Activated CD4-positive, alpha-beta T cell treated with anti-CD3 and anti-CD28 coated beads, Interleukin-2, Interleukin-4, amounts not matched to agents 100 ng/mL and 50 ng/mL, durations not matched to agents 16 hours and 8 hours (primary cell): ENCODE measurements at regions not wholly inside any gene's neighbourhood (a gene's known extent, or its start where the extent isn't known, plus 50 kb on each side); places are given as distances from the start of the nearest gene placed in this dataset.
"Not testable (repeated sequence)": the region's sequence is repeated elsewhere in the genome, so short reads cannot be mapped to it uniquely, and the experiment has no call there.

ENCODE experiments used
- DNase-seq: peaks from one replicate; pipeline ENCODE4 v3.0.0-alpha.2; 2020; ENCODE audit warnings: low spot score

GRCh38 chr16:31745098-31745497, 128.5 kb upstream of the ZNF267 start:
- DNase-seq: not testable (repeated sequence)

GRCh38 chr16:31745900-31746299, 127.7 kb upstream of the ZNF267 start:
- no peak for DNase-seq

- no peak for DNase-seq
Observed at GRCh38 chr16:31754998-31755615, 118.5 kb upstream of the ZNF267 start.

- no peak for DNase-seq
Observed at GRCh38 chr16:31764103-31764502, 109.5 kb upstream of the ZNF267 start.

- DNase-seq: no peak
Observed at GRCh38 chr16:31767267-31767666, 106.3 kb upstream of the ZNF267 start.

GRCh38 chr16:31780342-31780741, 93.3 kb upstream of the ZNF267 start:
- DNase-seq: no peak

- DNase-seq: no peak
Observed at GRCh38 chr16:31785126-31785525, 88.5 kb upstream of the ZNF267 start.

GRCh38 chr16:31807086-31807485, 66.5 kb upstream of the ZNF267 start:
- no peak for DNase-seq

- DNase-seq: no peak
Observed at GRCh38 chr16:31810863-31811262, 62.7 kb upstream of the ZNF267 start.

GRCh38 chr16:31816141-31816540, 57.5 kb upstream of the ZNF267 start:
- DNase-seq: not testable (repeated sequence)

- no peak for DNase-seq
Observed at GRCh38 chr16:31819386-31819785, 54.2 kb upstream of the ZNF267 start.

GRCh38 chr16:31819948-31820347, 53.7 kb upstream of the ZNF267 start:
- DNase-seq: no peak
